Keratinocyte (primary cell): ENCODE measurements at regions not wholly inside any gene's neighbourhood (a gene's known extent, or its start where the extent isn't known, plus 50 kb on each side); places are given as distances from the start of the nearest gene placed in this dataset.

Source experiments
- EZH2 ChIP-seq: IDR thresholded peaks from one replicate; pipeline ENCODE4 v1.6.1; 2012; ENCODE audit warnings: inconsistent platforms, mild to moderate bottlenecking, low read length, moderate library complexity
- TF ChIP-seq, protein P1 (sequence below), 3 experiments: IDR thresholded peaks in 1 of 3; conservative IDR thresholded peaks in 1 of 3; optimal IDR thresholded peaks in 1 of 3; 2 replicates in 2 of 3; 3 replicates in 1 of 3; pipeline versions ENCODE3 to v1.5.1; 2011; ENCODE audit warnings: low read length in 3 of 3, mild to moderate bottlenecking in 3 of 3, moderate library complexity in 2 of 3, control low read depth in 1 of 3, inconsistent platforms in 1 of 3; ENCODE audit not compliant: insufficient read depth in 2 of 3; ENCODE audit errors: extremely low read depth in 1 of 3

DNA sequence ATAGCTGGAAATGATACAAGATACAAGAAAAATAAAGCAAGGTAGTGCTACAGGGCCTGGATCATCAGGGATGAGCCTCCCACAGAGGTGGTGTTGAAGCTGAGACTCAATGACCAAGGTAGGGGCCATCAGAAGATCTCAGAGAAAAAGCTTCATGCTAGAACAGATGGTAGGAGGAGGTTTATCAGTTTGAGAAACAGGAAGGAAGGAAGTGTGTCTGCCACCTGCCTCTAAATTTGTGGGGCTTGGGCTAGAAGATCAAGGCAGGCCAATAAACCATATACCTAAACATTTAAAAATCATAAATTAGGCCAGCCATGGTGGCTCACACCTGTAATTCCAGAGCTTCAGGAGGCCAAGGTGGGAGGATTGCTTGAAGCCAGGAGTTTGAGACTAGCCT is 410.8 kb upstream of the PRKCQ start:
- TF ChIP-seq, protein P1, sequence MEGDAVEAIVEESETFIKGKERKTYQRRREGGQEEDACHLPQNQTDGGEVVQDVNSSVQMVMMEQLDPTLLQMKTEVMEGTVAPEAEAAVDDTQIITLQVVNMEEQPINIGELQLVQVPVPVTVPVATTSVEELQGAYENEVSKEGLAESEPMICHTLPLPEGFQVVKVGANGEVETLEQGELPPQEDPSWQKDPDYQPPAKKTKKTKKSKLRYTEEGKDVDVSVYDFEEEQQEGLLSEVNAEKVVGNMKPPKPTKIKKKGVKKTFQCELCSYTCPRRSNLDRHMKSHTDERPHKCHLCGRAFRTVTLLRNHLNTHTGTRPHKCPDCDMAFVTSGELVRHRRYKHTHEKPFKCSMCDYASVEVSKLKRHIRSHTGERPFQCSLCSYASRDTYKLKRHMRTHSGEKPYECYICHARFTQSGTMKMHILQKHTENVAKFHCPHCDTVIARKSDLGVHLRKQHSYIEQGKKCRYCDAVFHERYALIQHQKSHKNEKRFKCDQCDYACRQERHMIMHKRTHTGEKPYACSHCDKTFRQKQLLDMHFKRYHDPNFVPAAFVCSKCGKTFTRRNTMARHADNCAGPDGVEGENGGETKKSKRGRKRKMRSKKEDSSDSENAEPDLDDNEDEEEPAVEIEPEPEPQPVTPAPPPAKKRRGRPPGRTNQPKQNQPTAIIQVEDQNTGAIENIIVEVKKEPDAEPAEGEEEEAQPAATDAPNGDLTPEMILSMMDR (optimal IDR thresholded peaks at IDR 0.05 in 1 of 3, IDR thresholded peaks at IDR 0.05 in 1 of 3, conservative IDR thresholded peaks at IDR 0.05 in 1 of 3; ENCODE audit: extremely low read depth in 1 of 3, insufficient read depth in 2 of 3, low read length in 3 of 3): no peak
- no peak for TF ChIP-seq EZH2
